Smooth muscle cell (in vitro differentiated cells): ENCODE measurements at regions not wholly inside any gene's neighbourhood (a gene's known extent, or its start where the extent isn't known, plus 50 kb on each side); places are given as distances from the start of the nearest gene placed in this dataset.

Experiments
- DNase-seq: peaks from one replicate; lab custom pipeline; 2025; ENCODE audit not compliant: unreplicated experiment; lab: John Stamatoyannopoulos, UW
- H2AFZ ChIP-seq: fragments of 200-600 bp; sonication (generic); 2 replicates; pipeline ENCODE4 v1.6.0; 2016; ENCODE audit warnings: antibody characterized with exemption, low read depth, mild to moderate bottlenecking
- H3F3A ChIP-seq: fragments of 200-600 bp; sonication (generic); 2 replicates; pipeline ENCODE4 v1.6.0; 2017; ENCODE audit warnings: antibody characterized with exemption, low read depth
- H3K27ac ChIP-seq: fragments of 200-600 bp; sonication (generic); 2 replicates; pipeline ENCODE4 v1.5.1; 2016; ENCODE audit warnings: low read depth, mild to moderate bottlenecking
- H3K27me3 ChIP-seq: fragments of 200-600 bp; sonication (generic); 2 replicates; pipeline ENCODE4 v1.6.1; 2016; ENCODE audit warnings: low read depth, mild to moderate bottlenecking
- H3K36me3 ChIP-seq: fragments of 200-600 bp; sonication (generic); 2 replicates; pipeline ENCODE4 v1.5.1; 2016; ENCODE audit warnings: low read depth
- H3K4me1 ChIP-seq: fragments of 200-600 bp; sonication (generic); 2 replicates; pipeline ENCODE4 v1.5.1; 2016; ENCODE audit warnings: low read depth
- H3K4me2 ChIP-seq: fragments of 200-600 bp; sonication (generic); 2 replicates; pipeline ENCODE4 v1.6.0; 2016; ENCODE audit warnings: mild to moderate bottlenecking
- H3K4me3 ChIP-seq: fragments of 200-600 bp; sonication (generic); 2 replicates; pipeline ENCODE4 v1.5.1; 2016; ENCODE audit warnings: mild to moderate bottlenecking
- H3K79me2 ChIP-seq: fragments of 200-600 bp; sonication (generic); 2 replicates; pipeline ENCODE4 v1.6.0; 2016; ENCODE audit warnings: low read depth, mild to moderate bottlenecking
- H3K9ac ChIP-seq: fragments of 200-600 bp; sonication (generic); 2 replicates; pipeline ENCODE4 v1.6.0; 2016; ENCODE audit warnings: low read depth
- H3K9me3 ChIP-seq: fragments of 200-600 bp; sonication (generic); replicated peaks from 2 replicates; pipeline ENCODE4 v1.5.1; 2016; ENCODE audit warnings: low read depth
- H4K20me1 ChIP-seq: fragments of 200-600 bp; sonication (generic); 2 replicates; pipeline ENCODE4 v1.6.0; 2016; ENCODE audit warnings: low read depth
- CTCF ChIP-seq: fragments of 200-600 bp; sonication (generic); IDR thresholded peaks from 2 replicates; pipeline ENCODE4 v1.5.1; 2017; ENCODE audit warnings: borderline replicate concordance, mild to moderate bottlenecking, antibody characterized with exemption; ENCODE audit not compliant: insufficient read depth, poor library complexity, severe bottlenecking
- WGBS: methylation state at CpG from one replicate; pipeline ENCODE4 v1.1.7; 2016; ENCODE audit warnings: low lambda C conversion rate; 5-methylcytosine and 5-hydroxymethylcytosine counted together

- Histone ChIP-seq H3K4me3 (no peak overlapping the region), H3K79me2 (no peaks in the 10 kb centered on the region), H3K27ac (no peak overlapping the region), H3F3A (no peaks in the 10 kb centered on the region), H3K27me3 (no peaks in the 10 kb centered on the region), H3K36me3 (no peaks in the 10 kb centered on the region), H3K4me1 (no peaks in the 10 kb centered on the region), H3K9me3 (peaks cover 5% of the 10 kb centered on the region), H3K9ac (no peak overlapping the region), H2AFZ (no peak overlapping the region), H4K20me1 (no peaks in the 10 kb centered on the region), H3K4me2 (no peak overlapping the region)
- 83% methylated on average over 1 of the region's 1 CpG for WGBS
- TF ChIP-seq CTCF, result no peak
- DNase-seq, result no peak
These were observed 270.2 kb upstream of the TMPRSS15 start for GRCh38 chr21:18673789-18674188.

DNA sequence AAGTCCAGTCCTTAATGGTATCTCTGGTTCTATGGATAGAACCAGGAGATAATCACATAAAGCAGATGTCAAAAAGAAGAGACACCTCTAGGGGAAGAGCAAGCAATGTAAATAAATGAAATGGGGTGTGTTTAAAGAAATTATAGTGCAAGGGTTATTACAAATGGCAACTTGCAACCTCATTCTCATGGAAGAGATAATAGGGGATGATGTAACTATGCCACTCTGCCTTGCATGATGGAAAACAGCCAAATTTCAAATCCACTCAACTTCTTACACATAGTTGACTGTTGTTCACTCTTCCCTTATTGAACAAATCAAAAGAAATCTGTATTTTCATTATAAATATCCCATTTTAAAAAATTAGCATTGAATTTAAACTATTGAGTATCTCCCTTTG lies 274.0 kb upstream of the TMPRSS15 start:
- no peak overlapping the region for H3K4me2 ChIP-seq
- DNase-seq, result no peak
- no peak overlapping the region for H2AFZ ChIP-seq
- no peaks in the 10 kb centered on the region for H3F3A ChIP-seq
- H3K36me3 ChIP-seq, result no peaks in the 10 kb centered on the region
- H3K4me1 ChIP-seq, result no peaks in the 10 kb centered on the region
- no peaks in the 10 kb centered on the region for H4K20me1 ChIP-seq
- H3K79me2 ChIP-seq, result no peaks in the 10 kb centered on the region
- no peaks in the 10 kb centered on the region for H3K9me3 ChIP-seq
- no peak overlapping the region for H3K4me3 ChIP-seq
- no peak for TF ChIP-seq CTCF
- no peaks in the 10 kb centered on the region for H3K27me3 ChIP-seq
- H3K27ac ChIP-seq, result no peak overlapping the region
- no peak overlapping the region for H3K9ac ChIP-seq

DNA sequence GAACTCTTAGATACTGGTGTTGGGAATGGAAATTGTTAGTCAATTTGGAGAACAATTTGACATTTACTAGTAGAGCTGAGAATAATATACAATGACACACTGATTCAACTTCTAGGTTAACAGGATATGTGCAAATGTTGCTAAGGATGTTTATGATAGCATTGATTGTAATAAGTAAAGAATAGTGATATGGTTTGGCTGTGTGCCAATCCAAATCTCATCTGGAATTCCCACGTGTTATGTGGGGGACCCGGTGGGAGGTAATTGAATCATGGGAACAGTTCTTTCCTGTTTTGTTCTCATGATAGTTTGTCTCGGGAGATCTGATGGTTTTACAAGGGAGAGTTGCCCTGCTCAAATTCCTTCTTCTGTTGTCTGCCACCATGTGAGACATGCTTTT lies 302.4 kb upstream of the TMPRSS15 start:
- Histone ChIP-seq H3K36me3 (no peaks in the 10 kb centered on the region), H3K9ac (no peak overlapping the region), H3F3A (no peaks in the 10 kb centered on the region), H3K9me3 (no peaks in the 10 kb centered on the region), H3K4me3 (no peak overlapping the region), H3K27ac (no peak overlapping the region), H4K20me1 (no peaks in the 10 kb centered on the region), H3K79me2 (no peaks in the 10 kb centered on the region), H3K27me3 (no peaks in the 10 kb centered on the region), H3K4me2 (no peak overlapping the region), H2AFZ (no peak overlapping the region), H3K4me1 (no peaks in the 10 kb centered on the region)
- no peak for DNase-seq
- 69% methylated on average over 3 of the region's 3 CpGs for WGBS
- TF ChIP-seq CTCF, result no peak

DNA sequence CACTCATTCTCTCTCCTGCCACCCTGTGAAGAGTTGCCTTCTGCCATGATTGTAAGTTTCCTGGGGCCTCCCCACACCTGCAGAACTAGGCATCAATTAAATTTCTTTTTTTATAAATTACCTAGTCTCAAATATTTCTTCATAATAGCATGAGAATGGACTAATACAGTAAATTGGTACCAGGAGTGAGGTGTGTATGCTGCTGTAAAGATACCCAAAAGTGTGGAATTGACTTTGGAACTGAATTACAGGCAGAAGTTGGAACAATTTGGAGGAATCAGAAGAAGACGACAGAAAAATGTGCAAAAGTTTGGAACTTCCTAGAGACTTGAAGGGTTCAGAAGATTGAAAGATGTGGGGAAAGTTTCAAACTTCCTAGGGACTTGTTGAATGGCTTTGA lies 308.1 kb upstream of the TMPRSS15 start:
- no peak overlapping the region for H3K4me3 ChIP-seq
- no peaks in the 10 kb centered on the region for H3K9me3 ChIP-seq
- H3K4me2 ChIP-seq, result no peak overlapping the region
- H3K27me3 ChIP-seq, result no peaks in the 10 kb centered on the region
- H3K36me3 ChIP-seq, result no peaks in the 10 kb centered on the region
- H2AFZ ChIP-seq, result no peak overlapping the region
- H3K27ac ChIP-seq, result no peak overlapping the region
- whole genome bisulfite sequencing, result 84% methylated on average over 1 of the region's 1 CpG
- no peak for DNase-seq
- H3K4me1 ChIP-seq, result no peaks in the 10 kb centered on the region
- no peaks in the 10 kb centered on the region for H3F3A ChIP-seq
- no peaks in the 10 kb centered on the region for H3K79me2 ChIP-seq
- TF ChIP-seq CTCF, result no peak
- no peaks in the 10 kb centered on the region for H4K20me1 ChIP-seq
- no peak overlapping the region for H3K9ac ChIP-seq
